GM19240 (cell line): ENCODE measurements at regions not wholly inside any gene's neighbourhood (a gene's known extent, or its start where the extent isn't known, plus 50 kb on each side); places are given as distances from the start of the nearest gene placed in this dataset.

Experiments used
- DNase-seq: peaks from one replicate; pipeline ENCODE4 v3.0.0; 2011; ENCODE audit warnings: low spot score; ENCODE audit not compliant: insufficient read length

DNA sequence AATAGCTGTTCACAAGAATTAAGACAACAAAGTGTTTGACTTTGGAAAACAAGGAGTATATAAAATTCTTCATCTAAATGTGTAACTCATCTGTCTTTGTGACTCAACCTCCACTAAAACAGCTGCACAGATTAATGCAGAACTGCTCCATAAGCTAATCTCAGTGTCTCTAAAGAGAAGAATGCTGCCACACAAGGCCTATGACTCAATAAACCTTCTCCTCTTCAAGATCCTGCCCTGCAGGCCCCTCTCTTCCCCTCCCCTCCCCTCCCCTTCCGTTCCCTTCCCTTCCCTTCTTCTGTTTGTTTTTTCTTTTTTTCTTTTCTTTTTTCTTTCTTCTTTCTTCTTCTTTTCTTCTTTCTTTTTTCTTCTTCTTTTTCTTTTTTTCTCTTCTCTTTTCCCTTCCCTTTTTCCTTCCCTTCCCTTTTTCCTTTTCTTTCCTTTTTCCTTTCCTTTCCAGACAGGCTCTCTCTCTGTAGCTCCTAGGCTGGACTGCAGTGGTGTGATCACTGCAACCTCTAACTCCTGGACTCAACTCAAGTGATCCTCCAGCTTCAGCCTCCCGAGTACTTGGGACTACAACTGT is 1052.8 kb downstream of the BRINP3 start:
- DNase-seq, result no peak

DNA sequence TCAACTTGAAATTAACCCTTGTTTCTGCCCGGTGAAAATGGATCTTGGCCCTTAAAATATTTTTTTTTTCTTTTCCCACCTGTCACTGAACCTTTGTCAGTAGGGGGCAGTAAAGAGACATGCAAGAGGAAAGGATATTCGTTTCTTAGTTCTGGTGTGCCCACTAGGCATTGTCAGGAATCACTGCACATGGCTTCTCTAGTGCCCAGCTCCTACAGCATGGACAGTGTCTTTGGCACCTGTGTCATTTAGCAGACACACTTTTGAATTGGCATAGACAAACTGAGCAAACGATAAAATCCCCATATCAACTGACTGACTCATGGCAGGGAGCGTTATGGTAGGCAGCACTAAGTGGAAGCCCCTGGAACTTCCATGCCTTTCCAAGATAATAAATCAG is 1048.1 kb downstream of the BRINP3 start:
- DNase-seq, result no peak

DNA sequence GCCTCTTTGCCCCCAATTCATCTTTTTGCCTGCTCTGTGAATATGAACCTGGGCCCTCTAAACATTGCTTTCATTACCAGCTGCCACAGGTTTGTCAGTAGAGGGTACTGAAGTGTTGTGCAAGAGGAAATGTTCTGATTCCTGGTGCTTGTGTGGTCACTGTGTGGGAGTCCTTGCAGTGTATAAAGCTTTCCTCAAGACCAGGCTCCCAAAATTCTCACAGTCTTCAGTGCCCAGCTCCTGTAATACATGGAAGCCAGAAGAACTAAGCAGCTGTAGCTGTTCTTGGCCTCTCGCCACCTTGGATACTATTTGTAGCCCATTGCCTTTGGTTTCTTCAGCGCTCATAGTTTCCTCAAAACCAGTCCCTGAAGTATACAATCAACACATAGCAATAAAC is 1046.2 kb downstream of the BRINP3 start:
- DNase-seq, result no peak

DNA sequence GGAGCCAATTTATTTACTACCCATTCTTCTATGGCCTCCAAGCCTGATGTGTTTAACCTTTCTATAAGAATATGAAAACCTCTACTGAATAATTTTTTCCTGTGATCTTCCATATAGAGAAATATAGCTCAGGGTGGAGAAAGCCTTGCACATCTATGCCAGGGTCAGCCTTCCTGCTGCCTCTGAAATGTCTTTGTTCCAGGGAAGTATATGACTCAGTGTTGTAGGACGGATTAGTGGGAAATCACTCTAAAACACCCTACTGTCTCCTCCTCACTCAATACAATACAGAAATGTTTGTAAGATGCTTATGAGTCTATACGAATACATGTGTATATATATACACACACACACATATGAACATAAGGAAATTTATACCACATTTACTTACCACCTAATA is 1044.9 kb downstream of the BRINP3 start:
- DNase-seq, result no peak

DNA sequence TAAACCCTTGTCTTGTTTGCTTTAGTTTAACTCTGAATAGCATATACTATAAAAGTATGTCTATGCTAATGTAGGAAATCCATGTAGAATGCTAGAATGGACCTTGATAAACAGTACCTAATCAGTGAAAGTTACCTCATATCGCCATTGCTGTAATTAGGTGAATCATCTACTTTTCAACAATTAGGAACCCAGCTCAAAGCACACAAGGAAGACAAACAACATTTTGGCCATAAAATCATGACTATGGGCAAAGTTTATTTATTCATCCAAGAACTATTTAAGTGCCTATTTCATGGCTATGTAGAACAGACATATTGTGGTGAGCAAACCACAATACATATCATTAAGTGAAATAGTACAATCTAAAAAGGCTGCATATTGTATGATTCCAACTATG is 1043.2 kb downstream of the BRINP3 start:
- no peak for DNase-seq

DNA sequence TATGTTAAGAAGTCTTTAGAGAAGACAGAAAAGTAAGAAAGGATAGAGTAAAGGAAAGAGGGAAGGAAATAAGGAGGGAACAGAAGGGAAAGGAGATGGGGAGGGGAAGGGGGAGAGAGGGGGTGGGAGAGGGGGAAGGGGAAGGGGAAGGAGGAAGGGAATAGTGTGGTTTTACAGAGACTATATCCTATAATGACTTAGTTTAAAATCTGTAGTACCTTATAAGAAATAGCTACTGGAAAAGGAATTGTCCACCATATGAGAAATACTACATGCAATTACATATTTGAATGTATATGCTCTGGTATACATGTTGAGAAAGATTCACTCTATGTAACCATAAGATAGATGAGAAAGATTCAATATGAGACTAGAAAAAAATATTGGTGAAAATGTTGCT is 1042.3 kb downstream of the BRINP3 start:
- DNase-seq, result no peak

DNA sequence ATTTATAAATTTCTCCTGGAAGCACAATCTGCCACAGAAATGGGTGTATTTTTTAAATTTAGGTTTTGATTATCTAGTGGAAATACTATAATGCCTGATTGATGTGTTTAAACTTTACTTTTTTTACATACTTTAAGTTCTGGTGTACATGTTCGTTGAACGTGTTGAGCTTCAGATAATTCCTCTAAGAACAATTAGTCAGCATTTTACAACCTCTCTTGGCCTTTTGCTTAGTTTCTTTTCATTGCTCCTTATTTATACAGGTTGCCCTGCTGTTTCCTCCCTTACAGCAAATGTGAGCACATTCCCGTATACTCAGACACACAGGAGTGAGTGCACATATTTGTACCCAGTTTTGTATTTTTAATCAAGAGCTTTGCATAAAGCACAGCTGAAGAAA is 1038.9 kb downstream of the BRINP3 start:
- no peak for DNase-seq

DNA sequence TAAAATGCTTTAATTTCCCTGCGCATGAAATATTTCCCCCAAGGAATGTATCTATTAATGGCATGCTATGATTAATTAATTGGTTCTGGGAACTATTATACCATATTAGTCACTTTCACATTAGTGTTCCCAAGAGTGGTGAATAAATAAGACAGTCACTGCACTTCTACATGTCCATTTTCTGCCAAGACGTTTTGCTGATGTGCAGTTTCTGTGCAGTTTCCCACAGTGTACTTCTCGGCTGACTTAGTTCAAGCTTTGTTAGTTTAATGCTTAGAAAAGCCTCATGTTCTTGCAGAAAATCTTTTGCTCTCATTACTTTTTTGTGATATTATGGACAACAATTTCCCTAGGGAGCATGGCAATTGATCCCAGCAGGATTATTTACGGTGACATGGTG is 1014.5 kb downstream of the BRINP3 start:
- no peak for DNase-seq

DNA sequence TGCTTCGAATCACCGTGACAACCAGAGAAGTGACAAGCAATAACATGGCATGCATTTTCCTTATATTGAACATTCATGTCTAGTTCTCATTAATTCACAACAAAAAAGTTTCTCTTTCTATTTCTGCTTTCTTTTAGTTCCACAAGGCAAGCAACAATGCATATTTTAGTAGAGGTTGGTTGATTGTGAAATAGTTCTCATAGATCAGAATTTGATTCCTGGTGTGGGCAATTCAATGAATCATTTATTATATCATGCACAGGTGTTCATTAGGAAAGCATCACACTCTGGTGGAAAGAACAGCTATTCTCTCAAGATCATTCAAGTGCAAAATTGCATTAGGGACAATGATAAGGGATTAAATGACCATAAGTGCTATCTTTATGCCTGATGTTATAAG is 980.9 kb downstream of the BRINP3 start:
- no peak for DNase-seq

DNA sequence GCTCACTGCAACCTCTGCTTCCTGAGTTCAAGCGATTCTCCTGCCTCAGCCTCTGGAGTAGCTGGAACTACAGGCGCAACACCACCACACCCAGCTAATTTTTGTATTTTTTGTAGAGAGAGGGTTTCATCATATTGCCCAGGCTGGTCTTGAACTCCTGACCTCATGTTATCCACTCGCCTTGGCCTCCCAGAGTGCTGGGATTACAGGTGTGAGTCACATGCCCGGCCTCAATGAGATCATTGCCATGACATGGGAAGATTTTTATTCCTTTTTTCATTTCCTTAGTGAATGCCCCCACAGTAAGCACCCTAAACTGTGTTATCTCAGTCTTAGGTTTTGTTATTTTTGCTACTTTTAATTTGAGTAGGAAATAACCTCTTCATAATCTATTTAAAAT is 977.9 kb downstream of the BRINP3 start:
- no peak for DNase-seq

DNA sequence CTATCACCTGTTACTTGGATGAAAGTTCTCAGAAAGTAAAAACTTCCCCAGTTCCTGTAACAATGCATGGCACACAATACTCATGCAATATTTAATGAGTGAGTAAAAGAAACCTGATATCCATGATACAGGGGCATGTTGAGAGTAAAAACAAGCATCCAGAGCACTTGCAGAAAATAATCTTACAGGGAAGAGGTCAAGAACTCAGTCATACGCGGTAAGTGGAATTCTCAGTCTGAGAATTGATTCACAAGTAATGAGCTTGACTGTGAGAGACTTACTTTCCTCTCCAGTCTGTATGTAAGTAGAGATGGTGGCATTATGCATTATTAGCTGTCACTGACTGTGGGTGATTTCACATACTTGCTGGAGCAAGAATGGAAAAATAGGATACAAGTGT is 976.9 kb downstream of the BRINP3 start:
- DNase-seq, result no peak

DNA sequence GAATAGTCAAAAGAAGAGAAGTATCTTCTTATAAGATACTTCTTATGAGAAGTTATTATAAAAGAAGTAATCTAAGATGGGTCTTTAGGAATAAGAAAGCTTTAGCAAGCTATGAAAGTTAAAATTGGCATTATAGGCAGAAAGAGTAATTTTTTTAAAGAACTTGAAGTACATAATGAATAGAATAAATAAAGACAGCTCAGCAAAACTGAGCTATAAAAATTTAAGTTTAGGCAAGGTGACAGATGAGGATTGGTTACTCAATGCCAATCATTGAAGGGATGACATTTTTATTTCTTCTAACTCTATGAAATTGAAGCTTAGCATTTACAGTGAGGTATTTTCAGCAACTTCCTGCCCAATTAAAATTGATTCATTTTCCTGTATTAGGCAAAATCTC is 966.8 kb downstream of the BRINP3 start:
- no peak for DNase-seq

DNA sequence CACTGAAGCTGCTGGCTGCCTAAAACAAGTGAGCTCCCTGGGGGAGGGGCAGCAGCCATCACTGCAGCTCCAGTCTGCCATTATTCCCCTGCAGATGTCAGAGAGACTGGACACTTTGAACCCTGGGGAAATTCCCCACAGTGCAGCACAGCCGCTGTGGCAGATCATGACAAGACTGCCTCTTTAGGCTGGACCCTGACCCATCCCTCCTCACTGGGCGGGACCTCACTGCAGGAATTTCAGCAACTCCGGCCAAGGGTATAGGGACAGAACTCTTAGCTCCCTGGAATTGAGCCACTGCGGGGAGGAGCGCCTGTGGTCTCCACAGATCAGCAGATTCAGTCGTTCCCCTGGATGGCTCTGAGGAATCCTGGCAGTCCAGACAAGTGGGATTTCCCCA is 964.6 kb downstream of the BRINP3 start:
- no peak for DNase-seq

DNA sequence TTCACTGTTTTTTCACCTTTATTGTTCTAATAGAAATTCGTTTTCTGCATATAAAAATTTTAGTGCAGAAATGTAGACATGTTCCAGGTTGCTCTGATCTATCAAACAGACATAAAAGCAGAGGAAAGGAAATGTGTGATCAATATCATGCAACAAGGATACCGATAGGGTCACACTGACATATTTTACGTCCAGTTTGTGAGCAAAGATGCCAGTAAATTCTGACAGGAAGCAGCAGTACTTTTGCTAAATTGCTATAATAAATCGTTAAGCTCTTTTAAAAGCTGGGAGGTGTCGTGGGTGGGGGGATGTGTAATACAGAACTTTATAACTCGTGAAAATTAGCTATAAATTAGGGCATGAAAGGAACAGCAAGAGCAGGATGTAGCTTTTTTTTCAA is 955.2 kb downstream of the BRINP3 start:
- DNase-seq, result no peak

DNA sequence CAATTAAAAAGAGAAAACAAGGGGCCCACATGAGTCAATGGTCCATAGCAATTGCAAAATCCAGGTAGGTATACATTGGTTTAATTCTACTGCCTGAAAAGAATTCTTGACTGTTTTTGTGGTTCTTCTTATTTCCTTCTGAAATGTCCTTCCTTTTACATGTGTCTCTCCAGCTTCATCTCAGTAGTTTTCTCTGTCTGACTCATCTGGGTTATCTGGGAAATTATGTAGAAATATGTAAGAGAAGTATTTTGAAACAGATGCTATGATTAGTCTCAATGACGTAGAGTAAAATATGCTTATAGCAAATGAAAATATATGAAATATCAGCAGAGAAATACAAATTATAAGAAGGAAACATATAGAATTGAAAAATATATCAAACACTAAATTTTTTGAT is 953.2 kb downstream of the BRINP3 start:
- no peak for DNase-seq

DNA sequence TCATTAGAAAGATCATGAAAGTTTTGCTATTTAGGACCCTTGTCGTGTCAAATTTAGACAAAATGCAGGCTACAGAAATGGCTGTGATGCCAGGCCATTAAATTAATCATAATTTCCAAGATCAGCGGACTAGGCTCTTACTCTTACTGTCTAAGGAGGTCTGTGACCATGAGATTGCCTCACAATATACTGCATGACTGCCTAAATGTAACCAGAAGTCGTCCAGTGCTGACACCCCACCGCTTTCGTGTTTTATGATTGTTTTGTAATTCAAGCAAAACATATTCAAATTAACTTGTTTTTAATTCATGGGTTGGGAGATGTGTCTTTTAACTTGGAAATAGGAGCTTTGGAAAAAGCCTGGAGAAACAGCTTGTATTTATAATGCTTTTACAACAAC is 947.5 kb downstream of the BRINP3 start:
- no peak for DNase-seq

DNA sequence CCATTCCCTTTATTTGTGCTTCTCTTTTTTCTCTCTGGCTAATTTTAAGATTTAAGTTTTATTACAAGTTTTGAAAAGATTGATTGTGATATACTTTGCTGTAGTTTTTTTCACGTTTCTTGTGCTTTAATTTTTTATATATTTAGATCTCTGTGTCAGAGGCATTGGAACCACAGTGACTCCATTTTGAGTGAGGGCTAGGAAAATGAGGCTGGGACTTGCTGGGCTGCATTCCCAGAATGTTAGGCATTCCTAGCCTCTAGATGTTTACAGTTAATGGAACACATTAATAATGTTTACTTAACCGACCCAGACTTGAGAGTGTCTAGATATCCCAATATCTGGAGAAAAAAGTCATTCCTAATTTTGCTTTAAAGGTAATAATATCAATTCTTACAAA is 939.4 kb downstream of the BRINP3 start:
- no peak for DNase-seq

DNA sequence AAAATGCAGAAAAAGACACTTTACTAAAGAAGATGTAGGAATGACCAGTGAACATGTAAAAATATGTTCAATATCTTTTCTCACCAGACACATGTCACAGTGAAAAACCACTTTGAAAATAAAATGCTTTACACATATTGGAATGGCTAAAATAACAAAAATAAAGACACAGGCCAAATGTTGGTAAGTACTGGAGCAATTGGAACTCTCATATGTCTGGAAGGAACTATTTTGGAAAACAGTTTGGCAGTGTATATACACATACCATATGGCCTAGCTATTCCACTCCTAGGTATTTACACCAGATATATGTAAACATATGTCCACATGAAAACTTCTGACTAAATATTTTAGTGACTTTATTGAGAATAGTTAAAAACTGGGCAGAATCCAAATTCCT is 927.2 kb downstream of the BRINP3 start:
- no peak for DNase-seq

DNA sequence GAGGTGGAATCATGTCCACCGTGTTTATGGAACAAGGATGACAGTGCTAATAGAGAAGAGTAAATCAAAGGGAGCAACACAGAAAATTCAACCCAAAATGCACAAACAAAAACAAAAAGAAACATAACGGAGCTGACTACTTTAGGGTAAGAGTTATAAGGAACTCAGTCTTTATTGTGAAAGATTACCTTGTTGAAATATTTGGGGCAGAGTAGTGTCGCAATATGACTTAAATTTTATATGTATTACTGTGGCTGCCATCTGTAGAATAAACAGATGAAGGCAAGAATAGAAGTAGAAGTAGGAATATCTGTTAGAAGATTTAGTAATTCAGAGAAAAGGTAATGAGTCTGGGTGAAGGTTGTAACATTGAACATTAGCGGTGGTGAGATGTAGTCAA is 913.9 kb downstream of the BRINP3 start:
- no peak for DNase-seq

DNA sequence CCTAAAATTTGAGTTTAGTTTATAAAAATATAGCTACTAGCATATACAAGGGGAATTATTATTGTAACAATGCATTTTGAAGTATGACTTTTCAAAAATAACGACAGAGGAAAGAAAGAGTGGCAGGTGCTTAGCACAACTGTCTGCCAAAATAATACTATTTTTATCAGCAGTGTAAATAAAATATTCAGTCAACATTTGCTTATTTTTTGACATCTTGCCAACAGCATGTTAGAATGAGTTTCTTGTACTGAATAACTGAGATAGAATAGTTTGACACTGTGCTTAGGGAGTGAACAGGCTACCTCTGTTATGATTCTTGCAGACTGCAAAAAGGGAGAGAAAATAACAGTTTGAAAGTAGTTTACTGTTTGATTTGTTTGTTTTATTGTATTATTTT is 909.8 kb downstream of the BRINP3 start:
- no peak for DNase-seq

DNA sequence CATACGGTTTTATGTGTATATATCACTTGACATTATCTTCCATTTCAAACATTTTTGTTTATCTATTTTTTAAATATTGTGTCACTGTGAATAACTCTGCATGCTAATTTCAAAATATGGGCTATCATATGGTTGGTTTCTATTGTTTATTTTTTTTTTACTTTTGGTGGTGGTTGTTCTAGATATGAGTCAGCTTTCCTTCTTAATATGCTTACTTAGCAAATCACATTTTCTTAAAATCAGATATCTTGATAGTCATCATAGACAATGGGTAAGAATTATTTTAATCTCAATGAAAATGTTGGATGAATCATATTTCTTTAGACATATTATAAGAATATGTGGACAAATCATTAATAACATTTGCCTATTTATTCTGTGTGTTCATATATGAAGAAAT is 881.5 kb downstream of the BRINP3 start:
- no peak for DNase-seq

DNA sequence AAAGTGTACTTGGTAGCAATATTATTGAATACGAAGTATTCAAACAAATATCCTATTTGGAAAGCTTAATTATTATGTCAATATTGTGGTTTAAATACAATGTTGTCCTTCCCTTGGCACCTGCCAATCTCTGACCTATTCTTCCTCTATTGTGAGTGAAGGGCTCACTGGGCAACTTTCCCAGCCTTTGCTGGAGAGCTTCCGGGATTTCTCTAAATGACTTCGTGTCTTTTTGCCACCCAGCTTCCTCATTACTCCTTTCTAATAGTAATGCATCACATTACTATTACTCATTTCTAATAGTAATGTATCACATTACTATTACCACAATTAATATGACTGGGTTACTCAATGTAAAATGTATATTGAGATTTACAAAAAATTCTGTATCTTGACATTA is 880.6 kb downstream of the BRINP3 start:
- DNase-seq, result no peak

DNA sequence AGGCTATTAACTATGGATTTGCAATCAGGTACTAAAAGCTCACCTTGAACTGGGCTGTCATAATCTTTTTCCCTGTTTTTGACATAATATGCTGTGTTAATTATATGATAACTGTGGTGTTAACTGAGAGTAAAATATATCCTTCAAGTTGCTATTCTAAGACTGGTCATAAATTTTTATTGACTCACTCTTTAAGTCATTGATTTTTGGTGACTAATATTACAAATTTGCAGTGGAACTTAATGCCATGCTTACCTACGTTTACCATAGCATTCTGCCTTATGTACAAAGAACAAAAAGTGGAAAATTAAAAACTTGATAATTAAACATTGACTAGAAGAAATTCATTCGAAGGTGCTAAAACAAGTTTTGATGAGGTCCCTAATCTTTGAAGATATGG is 872.4 kb downstream of the BRINP3 start:
- DNase-seq, result no peak

DNA sequence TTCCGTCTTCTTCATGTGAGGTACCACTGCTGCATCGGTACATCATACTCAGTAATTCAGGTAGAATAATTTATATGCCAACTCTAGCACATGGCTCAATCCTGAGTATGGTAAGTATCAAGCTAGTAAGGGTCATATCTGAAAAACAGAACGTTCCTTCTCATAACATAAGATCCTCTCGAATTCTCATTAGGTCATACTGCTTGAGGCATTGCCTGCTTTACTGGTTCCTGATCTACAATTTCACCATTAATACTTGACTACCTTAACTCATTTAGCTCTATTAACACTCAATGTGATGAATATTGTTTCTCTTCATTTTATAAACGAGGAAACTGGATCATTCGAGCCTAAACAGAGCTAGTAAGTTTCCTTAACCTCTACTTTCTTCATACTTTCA is 871.6 kb downstream of the BRINP3 start:
- DNase-seq, result no peak
